ENCODE measurements at regions not wholly inside any gene's neighbourhood (a gene's known extent, or its start where the extent isn't known, plus 50 kb on each side); places are given as distances from the start of the nearest gene placed in this dataset.

DNA sequence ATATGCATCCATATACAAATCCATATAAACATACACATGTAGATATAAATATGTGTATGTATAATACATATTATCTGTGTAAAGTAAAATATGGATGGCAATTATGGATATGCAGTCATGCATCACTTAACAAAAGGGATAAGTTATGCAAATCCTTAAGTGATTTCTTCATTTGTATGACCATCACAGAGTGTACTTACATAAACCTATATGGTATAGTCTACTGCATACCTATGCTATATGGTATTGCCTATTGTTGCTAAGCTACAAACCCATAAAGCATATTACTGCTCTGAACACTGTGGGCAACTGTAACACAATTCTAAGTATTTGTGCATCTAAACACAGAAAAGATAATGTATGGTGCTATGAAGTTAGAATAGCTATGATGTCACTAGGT, 227.2 kb downstream of the SLC6A15 start:
- no peak for DNase-seq (ENCODE audit: low read depth in 2 of 2)

DNA sequence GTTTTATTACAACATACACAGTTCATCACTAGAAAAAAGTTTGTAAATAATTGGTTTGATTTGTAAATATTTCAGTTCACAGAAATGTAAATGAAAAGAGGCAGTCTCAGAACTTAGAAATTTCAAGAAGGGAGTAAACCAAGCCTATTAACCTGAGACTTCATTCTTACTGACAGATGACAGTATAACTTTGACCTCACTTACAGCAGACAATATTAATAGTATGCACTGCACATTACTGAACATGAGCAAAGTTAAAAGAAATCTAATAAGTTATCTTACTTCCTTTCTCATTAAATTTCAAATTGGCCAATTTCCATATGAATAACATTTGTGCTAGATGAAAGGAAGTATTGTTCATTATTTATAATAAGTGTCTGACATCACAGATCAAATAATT, 235.8 kb downstream of the SLC6A15 start:
- no peak for DNase-seq (ENCODE audit: low read depth in 2 of 2)

DNA sequence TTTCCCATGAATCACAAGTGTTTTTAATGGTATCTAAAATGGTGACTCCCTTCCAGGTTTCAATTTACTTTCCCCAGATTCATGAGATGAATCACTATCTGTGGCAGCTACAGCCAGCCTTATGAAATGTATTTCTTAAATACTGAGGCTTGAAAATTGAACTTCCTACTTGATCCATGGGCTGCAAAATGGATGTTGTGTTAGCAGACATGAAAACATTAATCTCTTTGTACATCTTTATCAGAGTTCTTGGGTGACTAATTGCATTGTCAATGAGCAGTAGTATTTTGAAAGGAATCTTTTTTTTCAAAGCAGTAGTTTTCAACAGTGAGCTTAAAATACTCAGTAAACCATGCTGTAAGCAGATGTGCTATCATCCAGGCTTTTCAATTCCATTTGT, 250.8 kb downstream of the SLC6A15 start:
- DNase-seq (ENCODE audit: low read depth in 2 of 2): no peak

DNA sequence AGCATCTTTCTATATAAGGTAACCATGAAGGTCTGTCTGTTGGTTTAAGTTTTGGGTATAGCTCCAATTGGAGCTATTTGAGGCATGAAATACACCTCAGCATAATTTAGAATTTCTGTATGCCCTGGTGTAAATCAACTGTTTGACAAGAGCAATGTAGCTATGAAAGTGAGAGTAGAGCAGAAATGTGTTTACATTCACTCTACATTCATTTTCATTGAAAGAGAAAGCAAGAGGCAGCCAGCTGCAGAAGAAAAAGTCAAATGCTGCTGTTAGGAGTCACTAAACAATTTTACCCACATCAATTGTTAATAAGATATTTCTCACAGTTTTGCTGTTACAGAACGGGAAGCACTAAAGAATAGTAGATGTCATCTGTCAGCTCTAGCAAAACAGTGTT, 252.5 kb downstream of the SLC6A15 start:
- DNase-seq (ENCODE audit: low read depth in 2 of 2): no peak

DNA sequence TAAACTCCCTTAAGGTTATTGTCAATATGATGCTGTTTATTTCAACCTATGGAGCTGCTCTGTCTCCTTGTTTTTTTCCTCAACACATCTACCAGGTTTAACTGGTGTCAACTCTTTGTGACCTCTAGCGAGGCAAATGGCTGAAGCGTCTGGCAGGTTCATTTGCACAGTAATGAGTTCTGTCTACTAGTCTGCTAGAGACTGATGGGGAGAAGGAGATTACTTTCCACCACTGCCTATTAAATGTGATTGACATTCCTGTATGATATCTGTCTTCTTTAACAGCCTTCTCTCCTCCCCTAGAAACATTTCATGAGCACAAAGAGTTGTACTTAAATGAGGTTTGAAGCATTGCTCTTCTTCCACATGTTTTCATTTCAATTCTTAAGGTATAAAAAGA, 253.7 kb downstream of the SLC6A15 start:
- no peak for DNase-seq (ENCODE audit: low read depth in 2 of 2)

DNA sequence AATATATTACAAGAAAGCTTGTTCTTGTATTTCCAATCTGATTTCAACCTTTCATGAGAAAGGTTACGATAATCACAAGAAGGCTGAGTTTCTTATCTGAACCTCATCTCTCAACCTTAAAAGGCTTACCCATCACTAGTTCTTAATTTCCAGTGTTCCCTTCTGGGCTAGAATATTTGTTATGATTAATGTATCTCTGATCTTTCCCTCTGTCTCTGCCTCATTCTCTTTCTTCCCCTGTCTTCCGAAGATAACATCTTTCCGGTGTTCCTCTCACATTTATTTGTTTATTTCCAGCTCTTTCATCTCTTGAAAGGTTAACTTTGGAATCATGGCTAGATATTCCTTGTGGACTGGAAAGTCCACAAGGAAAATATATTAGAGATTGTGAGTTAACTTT, 255.9 kb downstream of the SLC6A15 start:
- no peak for DNase-seq (ENCODE audit: low read depth in 2 of 2)

DNA sequence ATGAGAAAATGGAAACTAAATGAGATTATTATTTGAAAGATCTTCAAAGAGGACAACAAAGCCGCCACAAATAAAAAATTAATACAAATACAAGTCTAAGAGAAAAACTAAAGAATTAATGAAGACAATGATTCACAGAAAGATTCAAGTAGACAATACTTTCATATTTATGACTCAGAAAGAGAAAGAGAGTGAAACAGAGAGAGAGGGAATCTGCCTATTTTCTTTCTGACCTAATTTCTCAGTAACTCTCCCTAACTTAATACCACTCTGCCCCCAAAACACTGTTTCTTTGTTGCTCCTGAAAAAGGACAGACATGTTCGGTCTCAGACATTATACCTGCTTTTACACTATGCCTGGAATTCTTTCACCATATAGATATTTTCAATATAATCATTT, 259.1 kb downstream of the SLC6A15 start:
- DNase-seq (ENCODE audit: low read depth in 2 of 2): no peak

DNA sequence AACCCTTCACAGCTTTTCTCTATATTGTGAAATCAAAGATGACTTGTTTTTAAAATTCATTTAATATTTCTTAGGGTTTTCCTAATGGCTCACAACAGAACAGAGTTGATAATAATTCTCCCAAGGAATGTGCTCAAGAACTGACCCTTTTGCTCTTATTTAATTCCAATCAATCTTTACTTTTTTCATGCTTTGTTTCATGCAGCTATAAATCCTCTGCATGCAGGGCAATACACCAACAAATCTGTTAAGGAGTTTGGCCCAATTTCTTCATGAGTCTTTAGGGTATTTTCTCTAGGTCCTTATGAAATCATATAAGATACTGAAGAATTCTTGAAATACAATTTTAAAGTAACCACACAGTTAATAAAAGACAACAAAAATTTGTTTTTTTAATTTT, 264.2 kb downstream of the SLC6A15 start:
- no peak for DNase-seq (ENCODE audit: low read depth in 2 of 2)

DNA sequence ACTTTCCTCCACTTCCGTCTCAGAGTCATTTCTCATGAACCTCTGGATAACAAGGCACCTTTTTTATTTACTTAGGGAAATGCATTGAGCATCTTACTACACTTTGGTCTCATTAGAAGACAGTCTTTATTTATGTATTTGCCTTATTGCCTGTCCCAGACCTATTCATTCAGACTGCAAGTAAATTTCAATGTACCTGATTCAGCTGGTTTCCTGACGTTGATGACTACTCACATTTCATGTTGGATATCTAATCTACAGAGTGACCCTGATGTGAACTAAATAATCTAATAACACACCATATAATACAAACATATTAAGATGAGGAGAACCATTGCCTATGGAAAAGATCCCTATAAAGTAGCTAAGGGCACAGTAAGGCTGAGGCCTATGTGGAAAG, 267.7 kb downstream of the SLC6A15 start:
- DNase-seq (ENCODE audit: low read depth in 2 of 2): no peak

DNA sequence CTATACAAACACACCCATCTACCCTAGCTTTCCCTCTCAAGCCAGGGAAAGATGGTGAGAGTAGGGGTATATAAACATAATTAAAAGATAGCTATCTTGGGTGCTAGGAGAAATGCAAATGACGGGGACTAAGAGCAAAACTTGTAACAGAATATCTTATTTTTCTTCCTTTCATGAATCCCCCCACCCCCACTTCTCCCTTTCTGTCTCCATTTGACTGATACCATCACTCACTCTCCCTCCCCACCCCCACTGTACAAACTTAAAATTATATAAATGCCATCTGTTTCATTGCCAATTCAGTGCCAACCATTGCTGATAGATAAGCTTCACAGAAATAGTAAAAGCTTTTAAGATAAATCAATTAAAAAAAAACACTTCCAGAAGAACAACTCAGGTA, 268.6 kb downstream of the SLC6A15 start:
- no peak for DNase-seq (ENCODE audit: low read depth in 2 of 2)

DNA sequence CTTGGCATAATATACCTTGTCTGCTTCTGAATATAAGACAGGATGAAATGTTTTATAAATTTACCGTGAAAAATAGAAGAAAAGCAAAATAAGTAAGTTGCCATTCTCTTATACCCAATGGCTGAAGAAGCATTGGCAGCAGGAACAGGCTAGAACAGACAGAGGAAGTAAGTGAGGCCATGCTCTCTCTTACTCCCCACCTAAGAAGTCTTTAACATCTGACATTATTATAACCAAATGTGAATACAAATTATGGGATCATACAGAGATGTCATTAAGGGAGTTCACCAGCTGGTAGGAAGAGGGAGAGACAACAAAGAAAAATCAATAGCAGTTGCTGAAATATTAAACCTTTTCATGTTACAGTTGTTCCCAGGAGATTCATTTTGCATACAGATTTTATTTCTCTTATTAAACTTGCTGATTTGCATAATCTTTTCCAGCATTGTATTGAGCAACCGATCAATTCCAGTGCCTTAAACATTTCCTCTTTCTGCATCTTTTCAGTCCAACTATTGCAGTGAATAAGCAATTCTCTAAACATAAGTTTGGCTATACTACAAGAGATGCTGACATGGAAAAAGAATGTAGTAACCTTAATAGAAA, 270.6 kb downstream of the SLC6A15 start:
- no peak for DNase-seq (ENCODE audit: low read depth in 2 of 2)

DNA sequence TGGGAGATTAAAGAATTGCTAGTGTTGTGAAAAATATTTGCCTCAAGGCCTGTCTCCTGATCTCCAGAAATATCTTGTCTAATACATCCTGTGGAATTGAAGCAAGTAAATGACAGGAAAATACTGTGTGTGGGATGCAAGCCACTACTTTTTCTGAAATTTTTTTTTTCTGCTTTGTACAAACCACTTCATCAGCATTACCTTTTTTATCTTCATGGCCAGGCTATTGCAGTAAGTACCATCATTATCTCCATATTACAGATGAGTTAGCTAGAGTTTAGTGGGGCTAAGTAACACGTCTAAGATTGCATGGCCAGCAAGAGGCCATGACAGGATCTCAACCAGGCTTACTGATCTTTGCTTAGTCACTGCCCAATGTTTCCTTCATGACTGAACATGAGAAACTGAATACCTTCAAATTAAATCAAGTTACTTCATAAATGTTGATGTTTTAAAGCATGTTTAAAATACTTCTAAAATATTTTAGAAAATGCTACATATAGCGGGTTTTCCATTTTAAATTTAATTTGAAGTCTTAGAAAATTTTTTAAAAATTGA, 273.7 kb downstream of the SLC6A15 start:
- no peak for DNase-seq (ENCODE audit: low read depth in 2 of 2)

DNA sequence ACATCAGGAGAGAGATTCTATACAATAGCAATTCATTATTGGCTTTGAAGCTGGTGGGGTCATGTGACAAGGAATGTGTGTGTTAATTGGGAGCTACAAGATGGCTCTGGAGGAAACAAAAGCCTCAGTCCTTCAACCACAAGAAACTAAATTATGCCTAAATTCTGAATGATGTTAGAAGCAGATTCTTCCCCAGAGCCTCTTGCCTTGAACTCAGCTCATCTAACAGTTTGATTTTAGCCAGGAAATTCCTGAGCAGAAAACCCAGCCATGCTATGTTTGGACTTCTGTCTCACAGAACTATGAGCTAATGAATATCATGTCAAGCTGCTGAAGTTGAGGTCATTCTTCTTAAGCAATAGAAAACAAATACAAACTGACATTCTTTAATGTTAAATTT, 274.7 kb downstream of the SLC6A15 start:
- DNase-seq (ENCODE audit: low read depth in 2 of 2): no peak

DNA sequence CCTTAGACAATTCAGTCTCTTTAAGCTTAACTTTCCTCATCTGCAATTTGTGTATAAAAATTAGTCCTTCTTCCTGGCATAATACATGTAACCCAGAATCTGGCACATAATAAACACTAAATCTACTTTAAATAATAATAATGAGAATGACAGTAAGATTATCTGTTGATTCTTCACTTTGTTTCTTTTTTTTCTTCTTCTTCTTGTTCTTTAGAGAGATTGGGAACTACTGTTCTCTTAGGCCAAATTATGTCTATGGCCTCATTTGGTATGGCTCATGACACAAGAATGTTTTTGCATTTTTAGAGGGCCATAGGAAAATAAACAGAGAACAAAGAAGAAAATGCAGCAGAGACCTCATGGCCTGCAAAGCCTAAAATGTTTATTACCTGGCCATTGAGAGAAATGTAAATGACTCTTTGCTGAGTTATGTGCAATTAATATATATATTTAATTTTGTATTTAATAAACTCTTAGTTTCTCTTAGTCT, 275.8 kb downstream of the SLC6A15 start:
- DNase-seq (ENCODE audit: low read depth in 2 of 2): no peak

DNA sequence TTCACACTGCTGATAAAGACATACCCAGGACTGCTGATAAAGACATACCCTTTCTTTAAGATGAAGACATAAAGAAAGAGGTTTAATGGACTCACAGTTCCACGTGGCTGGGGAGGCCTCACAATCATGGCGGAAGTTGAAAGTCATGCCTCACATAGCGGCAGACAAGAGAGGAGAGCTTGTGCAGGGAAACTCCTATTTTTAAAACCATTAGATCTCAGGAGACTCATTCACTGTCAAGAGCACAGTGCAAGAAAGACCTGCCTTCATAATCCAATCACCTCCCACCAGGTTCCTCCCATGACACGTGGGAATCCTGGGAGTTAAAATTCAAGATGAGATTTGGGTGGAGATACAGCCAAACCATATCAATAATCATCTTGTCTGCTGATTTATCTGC, 278.1 kb downstream of the SLC6A15 start:
- DNase-seq (ENCODE audit: low read depth in 2 of 2): no peak

DNA sequence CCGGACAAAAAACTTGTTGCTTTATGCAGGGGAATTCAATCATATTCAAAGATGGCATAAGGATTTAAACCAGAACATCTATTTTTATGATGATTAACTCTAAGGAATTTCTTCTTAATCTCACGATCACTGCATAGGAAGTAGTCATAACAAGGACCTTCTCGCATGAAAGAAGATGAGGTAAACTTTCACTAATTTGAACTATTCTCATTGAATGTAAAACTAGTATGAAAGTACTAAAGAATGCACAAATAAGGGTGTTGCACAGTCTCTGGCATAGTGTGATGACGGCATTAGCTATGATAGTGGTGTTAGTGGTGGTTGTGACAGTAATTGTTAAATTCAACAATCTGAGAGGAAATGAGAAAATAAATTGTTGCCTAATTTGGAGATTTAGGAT, 280.0 kb downstream of the SLC6A15 start:
- DNase-seq (ENCODE audit: low read depth in 2 of 2): no peak

DNA sequence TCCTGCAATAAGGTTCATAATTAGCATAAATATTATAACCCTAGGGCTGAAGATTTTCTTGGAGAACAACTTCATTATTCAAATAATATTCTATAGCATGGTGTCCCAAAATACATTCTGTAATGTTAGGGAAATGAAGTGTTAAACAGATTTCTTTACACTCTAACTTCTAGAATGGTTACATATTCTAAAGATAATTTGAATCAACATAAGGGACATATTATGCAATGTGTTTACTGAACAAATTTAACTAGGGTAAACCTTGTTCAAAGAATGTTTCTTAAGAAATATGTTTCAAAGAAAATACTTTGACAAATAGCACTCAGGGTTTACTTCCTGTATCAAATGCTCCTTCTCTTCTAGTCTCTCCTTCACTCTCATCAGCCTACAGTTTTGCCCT, 281.6 kb downstream of the SLC6A15 start:
- no peak for DNase-seq (ENCODE audit: low read depth in 2 of 2)

DNA sequence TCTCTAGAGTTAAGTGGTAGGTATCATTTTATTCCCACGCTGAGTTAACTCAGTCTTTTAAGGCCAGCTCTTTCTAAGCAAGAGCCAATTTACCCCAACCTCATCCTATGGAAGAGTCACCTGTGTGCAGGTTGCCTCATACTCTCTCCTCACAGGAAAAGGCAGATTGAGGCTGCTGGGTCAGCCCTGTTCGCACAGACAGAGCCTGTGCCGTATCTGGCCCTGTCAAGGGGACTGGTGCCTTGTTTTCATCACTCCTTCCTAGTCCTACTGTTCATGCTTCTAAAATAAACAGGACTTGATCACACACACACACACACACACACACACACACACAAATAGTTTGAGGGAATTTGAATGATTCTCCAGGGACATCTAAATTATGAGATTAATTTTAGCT, 285.0 kb downstream of the SLC6A15 start:
- no peak for DNase-seq (ENCODE audit: low read depth in 2 of 2)

DNA sequence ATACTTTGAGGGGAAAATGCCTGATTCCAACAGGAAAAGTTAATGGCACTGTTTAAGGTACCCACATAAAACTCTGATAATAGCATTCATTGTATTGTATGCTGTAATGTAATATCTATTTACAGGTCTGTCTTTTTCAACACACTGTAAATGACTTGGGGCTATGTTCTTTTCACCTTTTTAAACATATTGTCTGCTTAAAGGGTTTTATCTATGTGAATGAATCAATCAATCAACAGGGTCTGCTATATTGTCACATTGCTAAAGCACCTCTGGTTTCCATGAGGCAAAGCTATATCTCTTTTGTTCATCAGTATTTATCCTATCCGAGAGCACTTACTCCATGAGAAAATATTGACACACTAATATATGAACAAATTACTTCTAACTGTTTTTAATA, 288.0 kb downstream of the SLC6A15 start:
- no peak for DNase-seq (ENCODE audit: low read depth in 2 of 2)

DNA sequence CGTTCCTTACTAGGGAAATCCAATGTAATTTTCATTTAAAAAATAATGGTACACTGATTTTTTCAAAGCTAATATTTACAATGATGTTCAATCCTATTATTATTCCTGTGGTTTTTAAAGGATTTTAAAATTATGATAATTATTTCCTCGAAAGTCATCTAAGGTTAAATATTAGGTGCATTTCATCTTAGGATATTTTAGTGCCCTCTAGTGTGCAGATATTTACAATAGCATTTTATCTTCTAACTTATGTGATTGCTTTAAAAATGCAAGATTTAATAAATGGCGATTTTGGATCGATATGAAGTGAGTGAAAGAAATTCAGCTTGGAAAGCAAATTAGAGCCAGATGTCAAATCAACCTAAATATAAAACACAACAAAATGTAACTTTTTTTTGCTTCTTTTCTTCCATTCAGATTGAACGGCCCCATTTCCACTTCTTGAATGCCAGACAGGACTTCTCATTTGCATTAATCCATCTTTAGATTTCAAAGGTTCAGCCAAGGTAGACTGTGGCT, 293.5 kb downstream of the SLC6A15 start:
- DNase-seq (ENCODE audit: low read depth in 2 of 2): no peak

DNA sequence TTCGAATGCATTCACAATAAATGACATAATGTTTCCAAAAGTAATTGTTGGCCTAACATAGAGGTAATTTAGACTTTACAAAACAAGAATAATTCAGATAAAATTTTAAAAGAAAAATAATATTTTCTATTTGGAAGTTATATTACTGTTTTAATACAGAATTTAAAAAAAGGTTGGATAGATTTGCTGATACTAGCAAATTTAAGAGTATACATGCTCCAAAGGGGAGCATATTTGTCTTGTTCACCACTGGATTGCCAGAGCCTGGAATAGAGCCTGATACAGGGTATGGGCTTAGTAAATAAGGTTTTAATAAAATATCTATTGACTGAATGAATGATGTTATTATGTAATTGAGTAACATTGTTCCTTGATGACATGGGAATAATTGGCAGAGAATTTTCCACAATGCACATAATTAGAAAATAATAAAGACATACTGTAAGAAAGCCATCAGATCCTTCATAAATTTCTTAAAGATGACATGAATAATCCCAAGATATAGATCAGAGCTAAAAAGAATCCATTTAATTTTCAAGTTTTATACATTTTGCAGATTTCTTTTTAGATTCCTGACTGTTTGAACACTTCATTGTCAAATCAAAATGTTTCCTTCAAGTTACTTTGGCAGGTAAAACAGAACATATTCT, 305.3 kb downstream of the SLC6A15 start:
- no peak for DNase-seq (ENCODE audit: low read depth in 2 of 2)

DNA sequence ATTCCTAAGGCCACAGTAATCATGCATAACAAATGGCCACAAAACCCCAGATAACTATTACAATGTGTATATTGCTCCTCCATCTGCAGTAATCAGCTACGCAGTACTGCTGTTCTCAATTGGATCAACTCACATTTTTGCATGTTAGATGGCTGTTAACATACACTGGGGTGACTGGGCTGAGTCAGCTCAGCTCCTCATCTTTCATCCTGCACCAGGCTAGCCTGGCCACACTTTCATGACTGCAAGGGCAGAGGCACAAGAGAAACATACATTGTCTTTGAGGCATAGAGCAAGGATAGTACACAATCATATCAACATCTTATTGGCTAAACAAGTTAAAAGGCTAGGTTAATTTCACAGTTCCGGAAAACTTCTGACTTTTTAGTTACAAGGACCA, 306.6 kb downstream of the SLC6A15 start:
- no peak for DNase-seq (ENCODE audit: low read depth in 2 of 2)

DNA sequence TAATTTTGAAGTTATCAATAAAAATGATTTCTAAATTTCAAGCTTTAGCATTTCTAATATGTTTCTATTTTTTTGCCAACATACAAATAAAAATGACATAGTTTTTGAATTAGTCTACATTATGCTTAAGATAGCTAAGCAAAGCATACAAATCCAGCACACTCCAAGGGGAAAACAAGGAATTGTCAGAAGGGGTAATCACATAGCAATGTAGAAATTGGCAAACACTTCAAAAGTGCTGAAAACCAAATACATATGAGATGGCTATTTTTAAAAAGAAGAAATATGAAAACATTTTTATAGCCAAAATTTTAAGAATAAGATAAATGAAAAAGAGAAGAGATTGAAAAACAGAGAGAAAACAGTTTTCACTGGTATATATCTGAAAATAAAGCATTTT, 308.0 kb downstream of the SLC6A15 start:
- DNase-seq (ENCODE audit: low read depth in 2 of 2): no peak

Measured in stimulated activated CD8-positive, alpha-beta memory T cell treated with anti-CD3 and anti-CD28 coated beads, Interleukin-2, amount 100 ng/mL, for 1 hour (primary cell).